22Rv1 (cell line): ENCODE measurements at regions not wholly inside any gene's neighbourhood (a gene's known extent, or its start where the extent isn't known, plus 50 kb on each side); places are given as distances from the start of the nearest gene placed in this dataset.
"Not testable (repeated sequence)": the region's sequence is repeated elsewhere in the genome, so short reads cannot be mapped to it uniquely, and the experiment has no call there.

Experiments used
- H3K27ac ChIP-seq: fragments of 450-650 bp; 2 replicates; pipeline ENCODE4 v1.5.1; 2017
- CTCF ChIP-seq: fragments of 450-650 bp; IDR thresholded peaks from 2 replicates; pipeline ENCODE4 v1.5.1; 2017; ENCODE audit warnings: mild to moderate bottlenecking
- ZFX ChIP-seq: fragments of 450-650 bp; IDR thresholded peaks from 2 replicates; pipeline ENCODE4 v1.6.1; 2017; ENCODE audit warnings: antibody characterized with exemption, borderline replicate concordance

- TF ChIP-seq ZFX: no peak
- TF ChIP-seq CTCF: no peak
- H3K27ac ChIP-seq: no peak overlapping the region
Measured at GRCh38 chr3:132987396-132987795, 50.8 kb upstream of the TMEM108 start.

GRCh38 chr3:132984181-132984580, 54.0 kb upstream of the TMEM108 start:
- TF ChIP-seq ZFX (no peak), CTCF (no peak)
- no peak overlapping the region for H3K27ac ChIP-seq

- TF ChIP-seq ZFX (no peak), CTCF (no peak)
- no peak overlapping the region for H3K27ac ChIP-seq
Measured at GRCh38 chr3:132983143-132983770, 54.9 kb upstream of the TMEM108 start.

GRCh38 chr3:132981719-132982118, 56.5 kb upstream of the TMEM108 start:
- TF ChIP-seq ZFX (no peak), CTCF (no peak)
- H3K27ac ChIP-seq: no peak overlapping the region

GRCh38 chr3:132980102-132980501, 58.1 kb upstream of the TMEM108 start:
- TF ChIP-seq ZFX (no peak), CTCF (no peak)
- H3K27ac ChIP-seq: no peak overlapping the region

- H3K27ac ChIP-seq: no peak overlapping the region
- TF ChIP-seq ZFX (no peak), CTCF (no peak)
Measured at GRCh38 chr3:132979606-132980005, 58.6 kb upstream of the TMEM108 start.

- H3K27ac ChIP-seq: not testable (repeated sequence)
Measured at GRCh38 chr3:132978946-132979345, 59.2 kb upstream of the TMEM108 start.

- no peak overlapping the region for H3K27ac ChIP-seq
- TF ChIP-seq ZFX (no peak), CTCF (no peak)
Measured at GRCh38 chr3:132978464-132978863, 59.7 kb upstream of the TMEM108 start.
